NCI-H2081 (cell line): ENCODE measurements at regions not wholly inside any gene's neighbourhood (a gene's known extent, or its start where the extent isn't known, plus 50 kb on each side); places are given as distances from the start of the nearest gene placed in this dataset.
"Not testable (repeated sequence)": the region's sequence is repeated elsewhere in the genome, so short reads cannot be mapped to it uniquely, and the experiment has no call there.

ENCODE experiments used
- DNase-seq, 2 experiments: peaks; one replicate each; lab custom pipeline; 2025; lab: John Stamatoyannopoulos, UW

DNA sequence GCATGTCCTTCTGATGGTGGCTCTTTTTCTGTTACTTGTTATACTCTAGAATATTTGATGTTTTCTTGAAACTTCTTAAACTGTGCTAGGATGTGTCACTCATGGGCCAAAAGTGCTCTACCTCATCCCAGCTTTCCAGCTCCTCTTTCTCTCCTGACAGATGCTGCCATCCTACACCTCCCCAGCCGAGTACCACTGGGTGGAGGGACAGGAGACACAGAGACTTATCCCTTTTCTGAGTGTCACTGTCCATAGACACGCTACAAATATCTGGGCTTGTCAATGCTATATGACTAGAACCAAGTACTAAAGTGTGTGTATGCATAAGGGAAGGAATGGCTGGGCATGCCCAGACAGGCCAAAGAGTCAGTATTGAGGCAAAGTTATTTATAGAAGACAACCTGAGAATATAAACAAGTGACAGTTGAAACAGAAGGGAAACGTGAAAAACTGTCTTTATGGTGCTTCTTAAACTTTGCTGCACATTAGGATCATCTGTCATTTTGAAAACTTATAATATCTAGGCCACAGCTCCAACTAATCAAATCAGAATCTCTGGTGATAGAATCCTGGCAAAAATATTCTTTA, 188.0 kb downstream of the CARTPT start:
- peak in 1 of 2 experiments; percentile 4 for DNase-seq

DNA sequence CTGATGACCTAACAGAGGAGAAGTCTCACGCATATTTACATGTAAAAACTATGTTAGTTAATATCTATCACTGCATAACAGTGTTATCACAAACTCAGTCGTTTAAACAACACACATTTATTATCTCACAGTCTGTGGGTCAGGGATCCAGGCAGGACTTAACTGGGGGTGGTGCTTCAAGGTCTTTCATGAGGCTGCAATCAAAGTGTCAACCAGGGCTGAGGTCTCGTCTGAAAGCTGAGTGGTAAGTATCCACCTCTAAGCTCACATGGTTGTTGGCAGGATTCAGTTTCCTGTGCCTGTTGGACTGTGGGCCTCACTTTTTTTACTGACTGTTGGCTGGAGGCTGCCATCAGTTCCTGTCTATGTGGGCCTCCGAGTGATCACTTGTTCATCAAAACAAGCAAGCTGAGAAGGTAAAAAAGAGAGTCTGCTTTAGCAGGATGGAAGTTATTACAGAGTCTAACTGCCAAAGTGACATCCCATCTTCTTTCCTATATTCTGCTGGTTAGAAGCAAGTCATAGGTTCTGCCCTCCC, 188.6 kb downstream of the CARTPT start:
- DNase-seq: peak in 1 of 2 experiments; percentile 19

DNA sequence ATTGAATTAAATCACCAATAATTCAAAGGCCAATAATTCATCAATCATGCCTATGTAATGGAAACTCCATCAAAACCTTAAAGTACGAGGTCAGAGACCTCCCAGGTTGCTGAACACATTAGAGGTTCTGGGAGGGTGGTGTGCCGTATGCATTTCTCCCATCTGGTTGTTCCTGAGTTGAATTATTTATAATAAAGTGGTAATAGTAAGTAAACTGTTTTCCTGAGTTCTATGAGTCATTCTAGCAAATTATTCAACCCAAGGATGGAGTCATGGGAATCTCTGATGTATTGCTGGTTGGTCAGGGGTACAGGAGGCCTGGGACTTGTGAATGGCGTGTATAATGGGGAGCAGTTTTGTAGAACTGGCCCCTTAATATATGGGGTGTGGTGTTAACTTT, 191.7 kb downstream of the CARTPT start:
- no peak for DNase-seq

DNA sequence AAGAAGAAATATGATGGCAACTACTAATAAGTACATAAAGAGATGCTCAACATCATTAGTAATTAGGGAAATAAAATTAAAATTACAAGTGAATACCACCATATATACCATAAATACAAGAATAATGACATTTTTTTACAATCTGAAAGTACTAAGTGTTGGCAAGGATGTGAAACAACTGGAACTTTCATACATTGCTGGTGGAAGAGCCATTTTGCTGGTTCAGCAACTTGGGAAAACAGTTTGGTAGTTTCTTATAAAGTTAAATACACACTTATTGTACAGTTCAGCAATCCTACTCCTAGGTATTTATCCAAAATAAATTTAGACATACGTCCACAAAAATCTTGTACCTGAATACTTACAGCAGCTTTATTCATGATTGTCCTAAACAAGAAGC, 192.9 kb downstream of the CARTPT start:
- no peak for DNase-seq

DNA sequence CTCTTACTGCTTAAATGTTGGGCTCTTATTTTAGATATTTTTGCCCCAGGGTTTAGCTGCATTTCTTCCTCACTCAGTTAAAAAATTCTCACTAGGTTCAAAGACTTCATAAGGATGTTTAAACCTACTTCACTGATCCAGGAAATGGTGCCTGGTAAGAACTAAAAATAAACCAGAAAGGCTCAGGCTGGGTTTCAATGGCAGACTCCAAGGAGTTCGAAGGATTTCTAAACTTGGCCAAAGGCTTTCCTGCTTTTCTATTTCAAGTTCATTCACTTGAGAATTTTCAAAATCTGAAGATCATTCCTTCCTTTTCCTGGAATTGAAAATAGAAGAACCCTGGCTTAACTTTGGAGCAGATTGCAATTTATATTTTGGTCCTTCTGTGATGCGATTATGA, 193.0 kb upstream of the MAP1B start:
- no peak for DNase-seq

DNA sequence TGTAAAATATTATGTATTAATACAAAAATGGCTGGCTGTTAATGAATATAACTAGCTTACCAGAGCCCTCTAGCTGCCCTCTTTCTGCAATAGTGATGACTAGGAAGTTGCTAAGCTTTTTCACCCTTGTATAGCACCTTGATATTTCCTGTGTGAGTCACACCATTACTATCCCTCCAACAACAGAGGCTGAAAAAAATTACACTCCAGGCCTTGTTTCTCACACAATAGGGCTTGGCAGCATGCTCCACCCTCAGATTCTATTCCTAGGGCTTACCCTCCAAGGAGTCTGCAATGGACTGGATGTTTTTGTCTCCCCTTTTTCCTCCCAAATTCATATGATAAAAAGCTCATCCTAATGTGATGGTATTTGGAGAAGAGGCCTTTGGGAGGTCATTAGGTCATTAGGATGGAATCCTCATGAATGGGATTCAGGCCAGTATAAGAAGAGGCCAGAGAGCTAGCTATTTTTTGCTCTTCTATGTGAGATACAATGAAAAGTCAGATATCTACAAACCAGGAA, 184.6 kb upstream of the MAP1B start:
- no peak for DNase-seq

DNA sequence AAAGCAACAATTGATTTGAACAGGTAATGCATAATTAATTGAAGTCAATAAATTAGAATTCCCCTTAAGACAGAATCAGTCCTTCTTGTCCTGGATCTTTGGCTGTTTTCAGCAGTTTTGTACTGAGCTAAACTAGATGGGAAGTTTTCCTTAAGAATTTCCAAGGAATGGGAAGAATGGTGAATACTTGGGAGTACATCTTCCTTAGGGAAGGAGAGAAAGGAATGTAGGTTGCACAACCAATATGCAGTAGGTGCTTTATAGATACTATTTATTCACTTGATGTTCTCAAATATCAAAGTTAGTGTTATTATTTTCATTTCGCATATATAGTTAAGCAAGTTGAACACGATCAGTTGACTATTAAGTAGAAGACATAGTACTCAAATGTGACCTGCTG, 183.5 kb upstream of the MAP1B start:
- no peak for DNase-seq

DNA sequence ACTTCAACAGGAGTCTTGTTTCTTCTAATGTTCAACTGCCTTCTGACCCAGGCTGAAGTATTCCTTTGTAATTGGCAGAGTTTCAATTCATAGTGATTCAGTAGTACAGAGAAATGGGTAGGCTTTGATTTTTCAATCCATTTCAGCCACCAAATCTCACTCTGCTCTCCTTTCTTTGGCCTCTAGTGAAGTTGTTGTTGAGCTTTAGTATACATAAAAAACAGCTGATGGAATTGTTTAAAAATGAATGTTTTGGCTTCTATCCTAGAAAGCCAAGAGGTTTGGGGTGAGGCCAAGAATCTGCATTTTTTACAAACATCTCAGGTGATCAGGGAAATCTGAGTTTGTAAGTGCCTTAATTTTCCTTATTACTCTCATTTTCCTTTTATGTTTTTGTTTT, 182.9 kb upstream of the MAP1B start:
- no peak for DNase-seq

DNA sequence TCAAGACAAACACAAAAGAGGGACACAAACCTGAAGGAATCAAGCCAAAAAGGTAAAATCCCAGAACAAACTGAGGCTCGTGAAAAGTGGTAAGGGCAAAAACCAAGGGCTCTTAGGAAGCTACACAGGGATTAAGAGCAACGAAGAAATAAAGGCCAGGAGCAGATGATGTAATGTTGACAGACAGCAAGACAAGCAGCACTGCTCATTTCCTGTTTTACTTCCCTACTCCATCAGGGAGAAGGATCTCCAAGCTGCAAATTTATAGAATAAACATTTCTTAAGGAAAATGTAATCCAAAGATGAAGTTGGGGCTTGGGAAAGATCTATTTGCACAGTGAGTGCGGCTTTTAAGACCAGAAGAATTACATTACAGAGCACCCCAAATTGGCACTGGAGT, 182.3 kb upstream of the MAP1B start:
- DNase-seq: peak in 1 of 2 experiments; percentile 15

DNA sequence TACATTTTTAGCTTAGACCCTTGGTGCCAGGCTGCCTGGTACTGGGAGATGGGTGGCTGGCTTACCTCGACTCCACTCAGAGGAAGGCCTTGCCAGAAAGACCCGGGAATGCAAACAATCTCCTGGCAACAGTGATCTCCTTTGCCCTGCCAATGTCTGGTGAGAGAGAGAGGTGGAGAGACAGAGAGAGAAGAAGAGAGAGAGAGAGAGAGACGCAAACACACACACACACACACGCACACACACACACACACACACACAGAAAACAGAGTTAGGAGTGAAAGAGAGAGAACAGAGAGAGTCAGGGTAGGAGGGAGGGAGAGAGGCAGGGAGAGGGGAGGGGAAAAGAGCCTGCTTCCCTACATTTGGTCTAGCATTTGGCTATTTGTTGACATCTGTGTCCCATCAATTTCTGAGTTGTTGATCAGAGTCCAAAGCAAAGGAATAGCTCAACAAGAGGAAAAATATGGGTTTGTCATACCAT, 181.6 kb upstream of the MAP1B start:
- DNase-seq: peak in 1 of 2 experiments; percentile 17

DNA sequence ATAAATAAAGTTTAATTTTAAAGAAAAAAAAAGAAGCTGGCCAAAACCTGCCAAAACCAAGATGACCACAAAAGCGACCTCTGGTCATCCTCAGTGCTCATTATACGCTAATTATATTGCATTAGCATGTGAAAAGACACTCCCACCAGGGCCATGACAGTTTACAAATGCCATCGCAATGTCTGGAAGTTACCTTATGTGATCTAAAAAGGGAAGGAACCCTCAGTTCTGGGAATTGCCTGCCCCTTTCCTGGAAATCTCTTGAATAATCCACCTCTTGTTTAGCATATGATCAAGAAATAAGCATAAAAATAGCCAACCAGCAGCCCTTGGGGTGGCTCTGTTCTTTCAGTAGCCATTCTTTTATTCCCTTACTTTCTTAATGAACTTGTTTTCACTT, 178.3 kb upstream of the MAP1B start:
- no peak for DNase-seq

DNA sequence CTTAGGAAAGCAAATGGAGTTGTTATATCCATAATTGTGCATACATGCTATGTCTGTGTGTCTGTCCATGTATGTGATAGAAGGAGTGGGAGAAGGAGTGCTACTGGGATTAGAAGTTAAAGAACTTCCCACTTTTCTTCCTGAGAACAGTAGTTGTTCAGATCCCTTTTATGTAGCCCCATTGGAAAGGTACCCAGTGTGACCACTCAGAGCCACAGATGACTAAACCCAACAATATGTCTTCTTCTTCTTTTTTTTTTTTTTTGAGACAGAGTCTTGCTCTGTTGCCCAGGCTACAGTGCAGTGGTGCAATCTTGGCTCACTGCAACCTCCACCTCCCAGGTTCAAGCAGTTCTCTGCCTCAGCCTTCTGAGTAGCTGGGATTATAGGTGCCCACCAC, 176.7 kb upstream of the MAP1B start:
- not testable (repeated sequence) for DNase-seq

DNA sequence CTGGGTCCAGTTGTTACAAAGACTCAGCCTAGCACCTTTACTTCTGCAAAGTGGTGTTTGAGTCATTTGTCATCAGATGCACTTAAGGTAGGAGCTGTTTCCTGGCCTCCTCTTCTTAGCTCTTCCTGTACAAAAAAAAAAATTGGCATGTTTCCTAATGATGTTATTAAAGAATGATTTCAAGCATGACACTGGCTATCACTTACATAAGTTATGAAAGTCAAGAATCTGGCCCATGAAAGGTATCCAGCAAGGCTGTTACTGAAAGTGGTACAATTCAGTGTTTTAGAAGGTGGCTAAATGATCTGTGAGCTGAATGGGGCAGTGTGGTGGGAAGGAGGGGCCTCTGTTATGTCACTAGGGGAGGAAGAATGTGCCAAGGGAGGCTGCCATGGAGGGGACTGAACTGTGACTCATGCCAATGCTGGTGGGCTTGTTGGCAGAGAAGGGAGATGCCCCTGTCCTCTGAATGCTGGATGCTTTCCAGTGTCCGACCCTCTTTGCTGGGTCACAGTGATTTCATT, 175.1 kb upstream of the MAP1B start:
- peak in 1 of 2 experiments; percentile 64 for DNase-seq

DNA sequence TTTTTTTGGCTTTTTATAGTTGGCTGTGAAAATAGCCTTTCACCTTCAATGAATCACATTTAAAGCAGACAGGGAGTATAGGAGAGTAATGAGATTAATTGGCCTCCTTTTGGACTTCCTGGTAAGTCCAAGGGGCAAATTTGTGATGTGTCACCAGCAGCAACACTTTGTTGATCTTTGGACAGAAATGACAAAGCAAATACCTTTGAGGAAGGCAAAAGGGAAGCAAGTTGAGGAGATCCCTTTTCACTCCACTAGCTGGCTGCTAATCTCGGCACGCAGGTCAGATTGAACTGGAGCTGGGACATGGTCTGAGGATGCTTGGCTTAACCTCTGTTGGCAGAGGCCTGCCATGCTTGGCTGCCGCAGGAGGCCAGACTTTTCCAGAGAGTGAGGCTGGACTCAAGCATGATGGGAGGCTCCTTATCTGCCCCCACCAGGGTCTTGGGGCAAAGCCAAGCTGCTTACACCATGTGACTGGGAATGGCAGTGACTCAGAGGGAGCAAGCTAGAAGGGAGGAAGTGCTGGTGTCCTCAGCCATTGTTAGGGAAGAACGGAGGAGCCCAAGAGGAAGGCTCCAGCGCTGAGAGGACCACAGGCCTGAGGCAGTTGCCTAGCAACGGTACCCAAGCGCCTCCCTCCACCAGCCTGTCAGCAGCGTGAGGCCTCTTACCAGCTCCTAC, 174.5 kb upstream of the MAP1B start:
- DNase-seq: peak in 1 of 2 experiments; percentile 58

DNA sequence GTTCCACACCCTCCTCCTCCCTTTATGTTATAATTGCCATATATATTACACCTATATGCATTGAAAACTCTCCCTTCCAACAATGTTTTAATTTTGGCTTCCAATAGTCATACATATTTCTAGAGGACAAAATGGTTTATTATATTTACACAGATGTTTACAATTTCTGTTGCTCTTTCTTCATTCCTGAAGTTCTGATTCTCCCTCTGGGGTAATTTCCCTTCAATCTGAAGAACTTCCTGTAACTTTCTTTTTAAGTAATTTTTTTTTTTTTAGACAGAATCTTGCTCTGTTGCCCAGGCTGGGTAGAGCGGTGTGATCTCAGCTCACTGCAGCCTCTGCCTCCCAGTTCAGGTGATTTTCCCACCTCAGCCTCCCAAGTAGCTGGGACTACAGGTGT, 173.0 kb upstream of the MAP1B start:
- no peak for DNase-seq

DNA sequence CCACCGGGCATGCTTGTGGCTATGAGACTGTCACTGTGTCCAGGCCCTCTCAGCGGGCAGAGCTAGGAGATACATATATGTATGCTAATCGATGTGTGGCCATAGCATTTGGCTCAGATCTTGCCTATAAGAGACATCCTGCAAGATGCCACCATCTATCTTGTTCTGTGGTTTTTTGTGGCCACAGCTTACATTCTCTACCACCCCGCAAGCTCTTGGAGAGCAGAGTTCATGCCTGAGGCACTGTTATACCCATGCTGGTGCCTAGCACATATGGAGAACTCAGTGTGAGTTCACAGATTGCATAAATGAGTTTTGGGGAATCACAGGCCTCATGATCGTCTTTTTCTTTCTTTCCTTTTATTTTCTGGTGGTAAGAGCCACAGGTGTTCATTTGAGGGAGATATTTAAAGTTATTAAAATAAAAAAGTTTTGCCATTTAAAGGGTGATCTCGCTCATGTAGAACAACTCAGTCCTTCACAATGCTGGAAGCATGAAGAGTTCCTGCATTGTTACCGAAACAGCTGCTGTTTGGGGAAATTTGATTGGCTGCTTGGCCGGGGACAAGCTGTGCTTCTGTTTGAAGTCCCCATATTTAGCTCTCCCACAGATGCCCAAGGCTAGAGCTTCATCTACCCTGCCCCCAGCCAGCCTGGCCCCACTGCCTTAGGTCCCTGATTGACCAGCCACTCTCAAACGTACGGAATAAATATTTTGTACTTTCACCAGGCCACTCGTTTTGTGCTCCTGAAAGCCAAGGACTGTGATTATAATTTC, 169.2 kb upstream of the MAP1B start:
- DNase-seq: peak; percentile 32 to 84

DNA sequence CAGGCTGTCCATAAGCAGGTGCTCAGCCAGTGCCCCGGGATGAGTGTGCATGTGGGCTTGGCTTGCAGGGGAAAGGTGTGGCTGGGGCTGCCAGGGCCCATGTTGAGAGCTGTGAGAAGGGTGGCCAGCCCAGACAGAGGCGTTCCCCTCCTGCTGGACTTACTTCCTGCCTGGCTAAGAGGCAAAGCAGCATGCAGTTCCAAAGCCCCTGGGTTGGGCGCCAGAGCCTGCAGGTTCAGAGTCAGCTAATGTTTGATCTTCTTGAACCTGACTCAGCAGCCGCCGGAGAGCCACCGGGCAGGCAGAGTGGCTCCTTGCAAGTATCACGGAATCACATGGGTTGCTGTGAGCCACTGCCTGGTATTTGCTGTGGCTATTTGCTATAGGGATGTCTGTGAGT, 168.4 kb upstream of the MAP1B start:
- DNase-seq: peak; percentile 85 to 96

DNA sequence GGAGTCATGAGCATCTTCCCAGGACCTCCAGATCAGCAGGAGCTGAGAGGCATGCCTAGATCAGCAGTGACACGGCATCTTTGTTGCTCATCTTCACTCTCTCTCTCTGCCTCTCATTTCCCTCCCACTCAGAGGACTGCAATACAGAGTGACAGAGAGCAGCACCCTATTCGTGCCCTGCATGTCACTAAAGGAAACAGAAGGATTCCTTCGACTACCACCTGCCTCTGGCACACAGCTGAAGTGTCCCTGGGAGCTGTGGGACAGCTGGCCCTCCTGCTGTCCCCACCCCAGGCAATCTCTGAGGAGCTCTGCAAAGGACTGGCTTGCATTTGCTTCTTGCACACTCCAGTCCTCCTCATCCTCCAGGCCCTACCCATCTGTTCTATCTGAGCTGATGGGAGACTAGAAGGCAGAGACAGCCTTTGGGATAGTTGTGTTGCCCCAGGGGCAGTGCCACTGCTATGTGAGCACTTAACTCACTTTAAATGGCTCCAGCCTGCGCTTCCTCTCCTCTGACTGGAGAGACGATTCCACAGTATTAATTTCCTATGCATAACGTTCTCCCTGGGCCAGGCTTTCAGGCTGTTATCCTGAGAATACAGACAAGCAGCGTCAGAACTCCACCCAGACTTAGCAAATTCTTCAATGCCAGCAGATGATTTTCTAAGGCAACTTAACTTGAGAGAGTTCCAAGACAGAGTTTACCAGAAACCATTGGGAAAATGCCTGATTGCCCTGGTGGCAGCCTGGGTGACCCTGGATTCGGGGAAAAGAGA, 167.6 kb upstream of the MAP1B start:
- DNase-seq: peak in 1 of 2 experiments; percentile 72

DNA sequence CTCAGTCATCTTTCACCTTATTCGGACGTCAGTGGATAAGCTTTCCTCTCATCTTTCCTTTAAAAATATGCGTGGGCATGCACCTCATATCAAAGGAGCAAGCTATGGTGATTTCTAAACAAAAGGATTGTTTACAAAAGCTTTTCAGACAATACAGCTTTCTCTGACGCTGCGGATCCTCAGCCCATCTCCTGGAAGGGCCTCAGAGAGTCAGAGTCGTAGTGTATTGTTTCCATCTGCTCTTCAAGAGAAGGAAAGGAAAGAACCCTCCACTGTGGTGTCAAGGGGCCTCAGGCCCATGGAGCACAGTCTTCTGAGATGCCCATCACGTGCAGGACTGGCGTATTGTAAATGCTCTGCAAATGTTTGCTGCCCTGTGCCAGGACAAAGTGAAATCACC, 163.4 kb upstream of the MAP1B start:
- DNase-seq: no peak

DNA sequence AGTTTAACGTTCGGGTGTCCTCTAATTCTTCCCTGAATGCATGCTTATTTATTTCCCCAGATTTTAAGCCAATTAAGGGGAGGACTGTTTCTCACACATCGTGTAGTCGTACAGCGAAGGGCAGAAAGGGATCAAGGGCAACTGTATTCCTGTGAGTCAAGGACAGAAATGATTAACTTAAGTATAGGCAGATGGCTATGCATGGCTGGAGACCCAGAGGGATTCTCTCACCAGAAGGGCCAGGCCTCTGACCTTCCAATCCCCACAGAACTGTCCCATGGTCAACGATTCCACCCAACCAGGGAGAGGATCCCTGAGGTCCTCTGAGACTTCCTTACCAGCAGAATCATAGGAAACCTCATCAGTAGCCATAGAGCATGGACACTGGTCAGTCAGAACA, 161.8 kb upstream of the MAP1B start:
- no peak for DNase-seq

DNA sequence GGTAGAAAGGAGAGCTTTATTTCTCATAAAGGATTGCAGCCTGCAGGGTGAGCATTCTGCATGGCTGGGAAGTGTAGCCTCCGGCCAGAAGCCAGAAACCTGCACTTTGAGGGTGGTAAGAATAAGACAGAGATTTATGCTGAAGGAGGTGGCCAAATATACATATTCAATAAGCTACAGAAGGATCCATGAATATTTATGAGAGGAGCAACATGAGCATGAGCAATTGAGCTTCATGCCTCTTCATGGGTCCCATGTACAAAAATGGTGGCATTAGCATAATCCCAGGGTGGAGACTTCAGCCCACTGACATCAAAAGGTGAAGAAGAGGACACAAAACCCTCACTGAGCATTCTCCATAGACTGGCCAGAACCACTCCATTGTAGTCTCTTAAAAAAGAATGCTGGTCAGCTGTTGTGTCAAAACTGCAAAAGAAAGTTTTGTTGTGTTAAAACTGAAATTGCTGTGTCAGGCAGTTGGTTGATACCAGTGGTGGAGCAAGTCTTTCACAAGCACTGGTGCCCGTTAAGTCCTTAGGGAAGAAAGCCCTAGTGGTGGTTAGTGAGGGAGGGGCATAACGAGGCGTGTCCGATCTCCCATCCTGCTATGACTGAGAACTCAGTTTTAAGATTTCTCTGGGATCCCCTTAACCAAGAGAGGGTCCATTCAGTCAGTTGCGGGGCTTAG, 160.8 kb upstream of the MAP1B start:
- no peak for DNase-seq
